SK-N-SH (cell line): ENCODE measurements at regions not wholly inside any gene's neighbourhood (a gene's known extent, or its start where the extent isn't known, plus 50 kb on each side); places are given as distances from the start of the nearest gene placed in this dataset.

Experiments
- CTCF ChIA-PET: fragments of 300-600, 350-600 bp; formaldehyde crosslinking; extraction: SDS; loops from one replicate; lab custom pipeline; 2021; lab: Yijun Ruan, JAX
- POLR2A ChIA-PET: fragments of 350-600 bp; sonication (Branson Sonifier 250); formaldehyde crosslinking; extraction: SDS; loops from one replicate; lab custom pipeline; 2020; ENCODE audit warnings: antibody characterized with exemption, inconsistent platforms; lab: Yijun Ruan, JAX
- DNase-seq: peaks from one replicate; pipeline ENCODE4 v3.0.0; 2012
- H2AFZ ChIP-seq: fragments of 200-600 bp; sonication (generic); 2 replicates; pipeline ENCODE4 v1.8.1; 2016; ENCODE audit warnings: antibody characterized with exemption, mild to moderate bottlenecking, low read depth
- H3F3A ChIP-seq: fragments of 200-600 bp; sonication (generic); replicated peaks from 2 replicates; pipeline ENCODE3; 2016; ENCODE audit warnings: antibody characterized with exemption, mild to moderate bottlenecking; ENCODE audit not compliant: insufficient read depth
- H3K27ac ChIP-seq, 2 experiments: fragments of 200-500 bp in 1 of 2; fragments of 200-600 bp in 1 of 2; sonication (Bioruptor generic) in 1 of 2; sonication (generic), shearing (Covaris generic) in 1 of 2; 2 replicates each; pipeline versions ENCODE4 v1.5.1 to v1.6.1; 2014 to 2016; ENCODE audit warnings: low read depth in 2 of 2, inconsistent platforms in 1 of 2, low read length in 1 of 2, mild to moderate bottlenecking in 1 of 2, mixed read lengths in 1 of 2
- H3K27me3 ChIP-seq: fragments of 200-600 bp; sonication (generic), shearing (Covaris generic); 2 replicates; pipeline ENCODE4 v1.6.1; 2016; ENCODE audit warnings: mixed run types; ENCODE audit not compliant: insufficient read depth
- H3K36me3 ChIP-seq, 2 experiments: fragments of 200-500 bp in 1 of 2; fragments of 200-600 bp in 1 of 2; sonication (Bioruptor generic) in 1 of 2; sonication (generic) in 1 of 2; replicated peaks in 1 of 2; 2 replicates each; pipeline versions ENCODE3 to v1.5.1; 2014 to 2016; ENCODE audit warnings: low read length in 1 of 2, mild to moderate bottlenecking in 1 of 2; ENCODE audit not compliant: insufficient read depth in 2 of 2, control insufficient read depth in 1 of 2
- H3K4me1 ChIP-seq, 2 experiments: fragments of 200-500 bp in 1 of 2; fragments of 200-600 bp in 1 of 2; sonication (Bioruptor generic) in 1 of 2; sonication (generic), shearing (Covaris generic) in 1 of 2; 2 replicates each; pipeline versions ENCODE4 v1.5.1 to v1.6.1; 2014 to 2016; ENCODE audit warnings: low read depth in 1 of 2, low read length in 1 of 2, mixed run types in 1 of 2; ENCODE audit not compliant: insufficient read depth in 2 of 2, control insufficient read depth in 1 of 2
- H3K4me2 ChIP-seq: fragments of 200-600 bp; sonication (generic), shearing (Covaris generic); 2 replicates; pipeline ENCODE4 v1.6.1; 2017; ENCODE audit warnings: mixed run types
- H3K4me3 ChIP-seq, 2 experiments: fragments of 200-500 bp in 1 of 2; fragments of 200-600 bp in 1 of 2; sonication (Bioruptor generic) in 1 of 2; sonication (generic), shearing (Covaris generic) in 1 of 2; 2 replicates each; pipeline versions ENCODE4 v1.5.1 to v1.8.1; 2014 to 2016; ENCODE audit warnings: low read depth in 2 of 2, inconsistent platforms in 1 of 2, low read length in 1 of 2, mild to moderate bottlenecking in 1 of 2, mixed read lengths in 1 of 2, moderate library complexity in 1 of 2
- H3K79me2 ChIP-seq: fragments of 200-600 bp; sonication (generic); 2 replicates; pipeline ENCODE4 v1.8.1; 2017; ENCODE audit warnings: mild to moderate bottlenecking; ENCODE audit not compliant: insufficient read depth
- H3K9ac ChIP-seq: fragments of 200-600 bp; sonication (generic); 2 replicates; pipeline ENCODE4 v1.6.1; 2017; ENCODE audit warnings: mixed run types
- H3K9me2 ChIP-seq: fragments of 200-600 bp; sonication (generic); 2 replicates; pipeline ENCODE4 v1.6.1; 2017; ENCODE audit warnings: mixed run types
- H3K9me3 ChIP-seq: fragments of 200-600 bp; sonication (generic); 2 replicates; pipeline ENCODE4 v1.6.1; 2017; ENCODE audit warnings: mixed run types, mild to moderate bottlenecking, moderate library complexity
- H4K20me1 ChIP-seq: fragments of 200-600 bp; sonication (generic); 2 replicates; pipeline ENCODE4 v1.6.1; 2017; ENCODE audit warnings: mild to moderate bottlenecking, mixed run types; ENCODE audit not compliant: insufficient read depth
- EP300 ChIP-seq, 2 experiments: IDR thresholded peaks; 2 replicates each; pipeline versions ENCODE4 v1.4.0 to v1.6.1; 2012; ENCODE audit warnings: borderline replicate concordance in 1 of 2, low read depth in 1 of 2, low read length in 1 of 2
- FOSL2 ChIP-seq: IDR thresholded peaks from 2 replicates; pipeline ENCODE4 v1.4.0; 2012; ENCODE audit warnings: low read depth, mild to moderate bottlenecking, moderate library complexity, borderline replicate concordance
- GATA2 ChIP-seq: sonication (generic); formaldehyde crosslinking; IDR thresholded peaks from 2 replicates; pipeline ENCODE4 v1.5.0; 2020; ENCODE audit warnings: mild to moderate bottlenecking, missing genetic modification reagents
- MEF2A ChIP-seq: IDR thresholded peaks from 2 replicates; pipeline ENCODE4 v1.4.0; 2012; ENCODE audit warnings: low read depth, borderline replicate concordance
- POLR2AphosphoS5 ChIP-seq: IDR thresholded peaks from 2 replicates; pipeline ENCODE4 v1.6.1; 2012; ENCODE audit warnings: low read depth, low read length
- RAD21 ChIP-seq: IDR thresholded peaks from 2 replicates; pipeline ENCODE4 v1.6.1; 2012; ENCODE audit warnings: mild to moderate bottlenecking, low read length
- SMC3 ChIP-seq: IDR thresholded peaks from 2 replicates; pipeline ENCODE4 v1.6.1; 2012; ENCODE audit warnings: low read depth, low read length, improper control_type of control experiment
- TEAD4 ChIP-seq: IDR thresholded peaks from 2 replicates; pipeline ENCODE4 v1.4.0; 2012; ENCODE audit warnings: mild to moderate bottlenecking, borderline replicate concordance; ENCODE audit not compliant: insufficient read depth
- WGBS: methylation state at CpG from one replicate; pipeline ENCODE4 v1.1.6; 2017; ENCODE audit warnings: low lambda C conversion rate; 5-methylcytosine and 5-hydroxymethylcytosine counted together
- TF ChIP-seq, protein P1 (sequence below): fragments of 200-600 bp; sonication (generic); IDR thresholded peaks from 2 replicates; pipeline ENCODE4 v1.6.1; 2017; ENCODE audit warnings: antibody characterized with exemption, mild to moderate bottlenecking, moderate library complexity
- TF ChIP-seq, protein P2 (sequence below): fragments of 150-350 bp; IDR thresholded peaks from 2 replicates; pipeline ENCODE4 v1.6.1; 2016; ENCODE audit warnings: mild to moderate bottlenecking, low read depth, low read length
- TF ChIP-seq, protein P3 (sequence below): fragments of 150-350 bp; IDR thresholded peaks from 2 replicates; pipeline ENCODE4 v1.6.1; 2017; ENCODE audit warnings: antibody characterized with exemption, low read length, low read depth, borderline replicate concordance
- TF ChIP-seq, protein P4 (sequence below): IDR thresholded peaks from 2 replicates; pipeline ENCODE4 v1.4.0; 2012; ENCODE audit warnings: low read depth

DNA sequence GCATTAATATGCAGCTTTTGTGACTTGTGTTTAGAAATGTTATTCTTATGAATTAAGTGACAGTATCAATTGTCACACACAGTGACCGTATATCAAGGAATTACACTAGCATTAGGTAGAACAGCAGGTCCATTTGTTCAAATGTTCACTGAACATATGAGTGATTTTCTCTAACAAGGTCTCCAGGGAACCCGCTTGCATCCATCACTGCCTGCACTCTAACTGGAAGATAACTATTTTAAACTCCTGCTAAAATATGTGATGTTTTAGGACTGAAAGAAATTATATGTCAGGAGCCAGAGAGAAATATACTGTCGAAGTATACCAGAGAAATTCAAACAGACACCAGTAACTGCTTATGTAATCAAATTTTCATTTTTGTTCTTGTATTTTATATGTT, 1395.7 kb downstream of the PCDH18 start:
- no peaks in the 10 kb centered on the region for H3K9me2 ChIP-seq
- H3K36me3 ChIP-seq = no peaks in the 10 kb centered on the region
- TF ChIP-seq, protein P1, sequence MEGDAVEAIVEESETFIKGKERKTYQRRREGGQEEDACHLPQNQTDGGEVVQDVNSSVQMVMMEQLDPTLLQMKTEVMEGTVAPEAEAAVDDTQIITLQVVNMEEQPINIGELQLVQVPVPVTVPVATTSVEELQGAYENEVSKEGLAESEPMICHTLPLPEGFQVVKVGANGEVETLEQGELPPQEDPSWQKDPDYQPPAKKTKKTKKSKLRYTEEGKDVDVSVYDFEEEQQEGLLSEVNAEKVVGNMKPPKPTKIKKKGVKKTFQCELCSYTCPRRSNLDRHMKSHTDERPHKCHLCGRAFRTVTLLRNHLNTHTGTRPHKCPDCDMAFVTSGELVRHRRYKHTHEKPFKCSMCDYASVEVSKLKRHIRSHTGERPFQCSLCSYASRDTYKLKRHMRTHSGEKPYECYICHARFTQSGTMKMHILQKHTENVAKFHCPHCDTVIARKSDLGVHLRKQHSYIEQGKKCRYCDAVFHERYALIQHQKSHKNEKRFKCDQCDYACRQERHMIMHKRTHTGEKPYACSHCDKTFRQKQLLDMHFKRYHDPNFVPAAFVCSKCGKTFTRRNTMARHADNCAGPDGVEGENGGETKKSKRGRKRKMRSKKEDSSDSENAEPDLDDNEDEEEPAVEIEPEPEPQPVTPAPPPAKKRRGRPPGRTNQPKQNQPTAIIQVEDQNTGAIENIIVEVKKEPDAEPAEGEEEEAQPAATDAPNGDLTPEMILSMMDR = no peak
- TF ChIP-seq TEAD4 = no peak
- TF ChIP-seq RAD21 = no peak
- TF ChIP-seq POLR2AphosphoS5 = no peak
- TF ChIP-seq SMC3 = no peak
- no peak for TF ChIP-seq GATA2 (CRISPR knock-in tag)
- no peaks in the 10 kb centered on the region for H4K20me1 ChIP-seq
- CTCF ChIA-PET = no interaction called here
- H3K9ac ChIP-seq = no peak overlapping the region
- no peak for DNase-seq
- H3K4me3 ChIP-seq = no peak overlapping the region
- no peaks in the 10 kb centered on the region for H3K27me3 ChIP-seq
- no peaks in the 10 kb centered on the region for H3K4me1 ChIP-seq
- H3K79me2 ChIP-seq = no peaks in the 10 kb centered on the region
- no peaks in the 10 kb centered on the region for H3F3A ChIP-seq
- H3K4me2 ChIP-seq = no peak overlapping the region
- no peaks in the 10 kb centered on the region for H3K9me3 ChIP-seq
- no peak overlapping the region for H2AFZ ChIP-seq
- H3K27ac ChIP-seq = no peak overlapping the region
- POLR2A ChIA-PET = no interaction called here
- 55% methylated on average over 3 of the region's 3 CpGs for WGBS

DNA sequence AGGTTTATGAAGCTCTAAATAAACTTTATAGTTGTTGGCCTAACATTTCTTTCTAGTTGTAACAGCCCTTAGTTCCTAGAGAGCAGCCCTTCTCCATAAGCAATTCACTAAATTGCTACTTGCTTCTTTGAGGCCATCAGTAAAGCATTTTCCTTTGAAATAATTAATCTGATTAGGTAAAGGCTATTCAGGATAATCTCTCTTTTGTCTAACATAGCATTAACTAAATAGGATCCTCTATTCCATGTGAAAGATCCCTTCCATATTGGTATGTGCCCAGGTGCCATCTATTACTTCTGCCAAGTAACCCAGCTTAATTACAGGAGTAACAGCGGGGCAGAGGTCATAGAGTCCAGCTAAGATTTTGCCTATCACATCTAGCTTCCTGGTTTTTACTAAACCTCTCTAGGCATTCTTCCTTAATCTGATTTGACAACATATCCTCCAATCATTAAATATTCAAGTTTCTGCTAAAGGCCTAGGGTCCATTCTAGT, 1408.0 kb downstream of the PCDH18 start:
- Histone ChIP-seq H3K27ac (no peak overlapping the region), H3K9me2 (no peaks in the 10 kb centered on the region), H3K4me2 (no peak overlapping the region), H3K9ac (no peak overlapping the region), H3K36me3 (no peaks in the 10 kb centered on the region), H3K4me1 (no peaks in the 10 kb centered on the region), H3K27me3 (no peaks in the 10 kb centered on the region), H3K79me2 (no peaks in the 10 kb centered on the region), H3F3A (no peaks in the 10 kb centered on the region), H2AFZ (no peak overlapping the region), H3K9me3 (no peaks in the 10 kb centered on the region), H3K4me3 (no peak overlapping the region), H4K20me1 (no peaks in the 10 kb centered on the region)
- CTCF ChIA-PET = no interaction called here
- POLR2A ChIA-PET = no interaction called here
- 47% methylated on average over 1 of the region's 1 CpG for WGBS
- TF ChIP-seq, protein P2, sequence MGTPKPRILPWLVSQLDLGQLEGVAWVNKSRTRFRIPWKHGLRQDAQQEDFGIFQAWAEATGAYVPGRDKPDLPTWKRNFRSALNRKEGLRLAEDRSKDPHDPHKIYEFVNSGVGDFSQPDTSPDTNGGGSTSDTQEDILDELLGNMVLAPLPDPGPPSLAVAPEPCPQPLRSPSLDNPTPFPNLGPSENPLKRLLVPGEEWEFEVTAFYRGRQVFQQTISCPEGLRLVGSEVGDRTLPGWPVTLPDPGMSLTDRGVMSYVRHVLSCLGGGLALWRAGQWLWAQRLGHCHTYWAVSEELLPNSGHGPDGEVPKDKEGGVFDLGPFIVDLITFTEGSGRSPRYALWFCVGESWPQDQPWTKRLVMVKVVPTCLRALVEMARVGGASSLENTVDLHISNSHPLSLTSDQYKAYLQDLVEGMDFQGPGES = no peak
- no peak for DNase-seq

DNA sequence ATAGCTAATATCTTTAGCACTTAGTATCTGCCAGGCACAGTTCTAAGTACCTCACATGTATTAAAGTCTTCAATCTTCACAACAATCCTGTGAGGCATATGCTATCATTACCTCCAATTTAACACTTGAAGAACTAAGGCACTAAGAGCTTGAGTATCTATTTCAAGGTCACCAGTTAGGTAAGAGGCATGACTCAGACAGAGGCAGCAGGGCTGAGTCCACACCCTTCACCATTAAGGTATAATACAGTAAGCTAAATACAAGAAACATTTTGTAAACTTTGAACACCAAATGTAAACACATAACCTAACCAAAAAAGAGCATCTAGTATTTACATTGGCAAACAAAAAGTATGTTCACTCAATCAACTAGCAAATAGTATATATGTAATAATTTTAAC, 1410.9 kb downstream of the PCDH18 start:
- Histone ChIP-seq H3K79me2 (no peaks in the 10 kb centered on the region), H3K9me3 (no peaks in the 10 kb centered on the region), H4K20me1 (no peaks in the 10 kb centered on the region), H2AFZ (no peak overlapping the region), H3K27ac (no peak overlapping the region), H3K9ac (no peak overlapping the region), H3K27me3 (no peaks in the 10 kb centered on the region), H3F3A (no peaks in the 10 kb centered on the region), H3K36me3 (no peaks in the 10 kb centered on the region), H3K9me2 (no peaks in the 10 kb centered on the region), H3K4me1 (no peaks in the 10 kb centered on the region), H3K4me2 (no peak overlapping the region), H3K4me3 (no peak overlapping the region)
- DNase-seq = no peak
- ChIA-PET POLR2A (no interaction called here), CTCF (no interaction called here)
- TF ChIP-seq, protein P3, sequence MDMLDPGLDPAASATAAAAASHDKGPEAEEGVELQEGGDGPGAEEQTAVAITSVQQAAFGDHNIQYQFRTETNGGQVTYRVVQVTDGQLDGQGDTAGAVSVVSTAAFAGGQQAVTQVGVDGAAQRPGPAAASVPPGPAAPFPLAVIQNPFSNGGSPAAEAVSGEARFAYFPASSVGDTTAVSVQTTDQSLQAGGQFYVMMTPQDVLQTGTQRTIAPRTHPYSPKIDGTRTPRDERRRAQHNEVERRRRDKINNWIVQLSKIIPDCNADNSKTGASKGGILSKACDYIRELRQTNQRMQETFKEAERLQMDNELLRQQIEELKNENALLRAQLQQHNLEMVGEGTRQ = no peak
- TF ChIP-seq POLR2AphosphoS5 (no peak), EP300 (IDR thresholded peaks at IDR 0.05; ENCODE audit: borderline replicate concordance in 1 of 2, low read depth in 1 of 2, low read length in 1 of 2) (no peak), GATA2 (CRISPR knock-in tag) (no peak), FOSL2 (no peak), MEF2A (no peak), TEAD4 (no peak)
- TF ChIP-seq, protein P2 = no peak
- TF ChIP-seq, protein P4, sequence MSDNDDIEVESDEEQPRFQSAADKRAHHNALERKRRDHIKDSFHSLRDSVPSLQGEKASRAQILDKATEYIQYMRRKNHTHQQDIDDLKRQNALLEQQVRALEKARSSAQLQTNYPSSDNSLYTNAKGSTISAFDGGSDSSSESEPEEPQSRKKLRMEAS = no peak
- TF ChIP-seq, protein P1 = no peak
